Sigmoid colon (tissue), 4 donors: ENCODE measurements at regions not wholly inside any gene's neighbourhood (a gene's known extent, or its start where the extent isn't known, plus 50 kb on each side); places are given as distances from the start of the nearest gene placed in this dataset.

ENCODE experiments used
- CTCF ChIP-seq, 4 experiments: fragments of 450-650 bp in 3 of 4; fragments of 200-600 bp in 1 of 4; IDR thresholded peaks; one replicate each; pipeline ENCODE4 v1.5.1; 2016 to 2019; ENCODE audit warnings: antibody characterized with exemption in 4 of 4, mild to moderate bottlenecking in 3 of 4, moderate library complexity in 2 of 4
- EP300 ChIP-seq, 4 donors: sonication (generic); formaldehyde crosslinking; IDR thresholded peaks; one replicate each; pipeline ENCODE4 v1.6.1; 2017; ENCODE audit warnings: antibody characterized with exemption in 4 of 4
- POLR2AphosphoS5 ChIP-seq, 4 donors: sonication (generic); formaldehyde crosslinking; IDR thresholded peaks; one replicate each; pipeline ENCODE4 v1.6.1; 2017; ENCODE audit warnings: antibody characterized with exemption in 4 of 4

DNA sequence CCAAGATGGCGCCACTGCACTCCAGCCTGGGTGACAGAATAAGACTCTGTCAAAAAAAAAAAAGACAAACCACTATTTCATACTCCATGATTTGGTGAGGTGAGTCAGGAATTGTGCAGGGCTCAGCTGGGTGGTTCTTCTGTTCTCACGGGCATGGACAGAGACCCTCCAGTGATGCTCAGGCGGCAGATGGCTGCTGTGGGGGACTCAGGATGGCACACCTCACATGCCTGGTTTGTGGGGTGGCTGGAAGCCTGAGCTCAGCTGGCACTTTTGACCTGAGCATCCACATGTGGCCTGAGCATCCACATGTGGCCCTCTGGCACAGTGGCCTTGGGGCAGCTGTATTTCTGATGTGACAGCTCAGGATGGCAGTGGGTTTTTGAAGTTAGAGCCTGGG is 217.2 kb downstream of the IRX2 start:
- no peak for TF ChIP-seq POLR2AphosphoS5 (IDR thresholded peaks at IDR 0.05)
- TF ChIP-seq CTCF (IDR thresholded peaks at IDR 0.05): no peak
- no peak for TF ChIP-seq EP300 (IDR thresholded peaks at IDR 0.05)
